GM23338 (cell line): ENCODE measurements at regions not wholly inside any gene's neighbourhood (a gene's known extent, or its start where the extent isn't known, plus 50 kb on each side); places are given as distances from the start of the nearest gene placed in this dataset.

Source experiments
- EZH2phosphoT487 ChIP-seq: fragments of 200-600 bp; sonication (generic); IDR thresholded peaks from one replicate; pipeline ENCODE4 v1.8.1; 2018; ENCODE audit warnings: antibody characterized with exemption; ENCODE audit not compliant: unreplicated experiment
- POLR2AphosphoS5 ChIP-seq: IDR thresholded peaks from 2 replicates; pipeline ENCODE4 v1.6.1; 2016; ENCODE audit warnings: antibody characterized with exemption, low read depth
- REST ChIP-seq: IDR thresholded peaks from one replicate; pipeline ENCODE4 v1.6.1; 2018; ENCODE audit warnings: antibody characterized with exemption; ENCODE audit not compliant: unreplicated experiment
- TF ChIP-seq, protein P1 (sequence below), 2 experiments: fragments of 200-600 bp in 1 of 2; sonication (generic) in 1 of 2; conservative IDR thresholded peaks; 2 replicates each; pipeline versions ENCODE4 v1.5.1 to v1.6.1; 2016 to 2017; ENCODE audit warnings: antibody characterized with exemption in 2 of 2, low read depth in 2 of 2, mild to moderate bottlenecking in 2 of 2, moderate library complexity in 1 of 2

DNA sequence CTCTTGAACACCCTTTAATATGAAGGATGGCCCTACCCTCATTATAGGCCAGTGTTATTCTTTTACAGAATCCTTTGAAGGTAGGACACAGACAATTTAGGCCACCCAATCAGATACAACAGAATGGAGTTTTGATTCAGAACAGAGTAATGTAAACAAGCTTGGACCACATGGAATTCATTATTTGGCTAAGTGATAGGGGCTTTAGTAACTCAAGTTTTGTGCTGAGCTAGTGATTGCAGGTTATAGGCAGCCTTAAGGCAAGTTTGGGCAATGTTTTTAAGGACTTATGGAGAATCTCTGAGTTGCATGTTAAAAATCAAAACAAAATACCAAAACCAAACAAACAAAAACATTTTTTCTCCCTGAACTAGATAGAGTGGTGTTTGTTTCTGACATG is 312.1 kb upstream of the ROBO1 start:
- TF ChIP-seq, protein P1, sequence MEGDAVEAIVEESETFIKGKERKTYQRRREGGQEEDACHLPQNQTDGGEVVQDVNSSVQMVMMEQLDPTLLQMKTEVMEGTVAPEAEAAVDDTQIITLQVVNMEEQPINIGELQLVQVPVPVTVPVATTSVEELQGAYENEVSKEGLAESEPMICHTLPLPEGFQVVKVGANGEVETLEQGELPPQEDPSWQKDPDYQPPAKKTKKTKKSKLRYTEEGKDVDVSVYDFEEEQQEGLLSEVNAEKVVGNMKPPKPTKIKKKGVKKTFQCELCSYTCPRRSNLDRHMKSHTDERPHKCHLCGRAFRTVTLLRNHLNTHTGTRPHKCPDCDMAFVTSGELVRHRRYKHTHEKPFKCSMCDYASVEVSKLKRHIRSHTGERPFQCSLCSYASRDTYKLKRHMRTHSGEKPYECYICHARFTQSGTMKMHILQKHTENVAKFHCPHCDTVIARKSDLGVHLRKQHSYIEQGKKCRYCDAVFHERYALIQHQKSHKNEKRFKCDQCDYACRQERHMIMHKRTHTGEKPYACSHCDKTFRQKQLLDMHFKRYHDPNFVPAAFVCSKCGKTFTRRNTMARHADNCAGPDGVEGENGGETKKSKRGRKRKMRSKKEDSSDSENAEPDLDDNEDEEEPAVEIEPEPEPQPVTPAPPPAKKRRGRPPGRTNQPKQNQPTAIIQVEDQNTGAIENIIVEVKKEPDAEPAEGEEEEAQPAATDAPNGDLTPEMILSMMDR (conservative IDR thresholded peaks at IDR 0.05; ENCODE audit: low read depth in 2 of 2): no peak
- TF ChIP-seq POLR2AphosphoS5 (no peak), REST (no peak), EZH2phosphoT487 (no peak)
